SU-DHL-6 (cell line): ENCODE measurements at regions not wholly inside any gene's neighbourhood (a gene's known extent, or its start where the extent isn't known, plus 50 kb on each side); places are given as distances from the start of the nearest gene placed in this dataset.

Experiments used
- H2AFZ ChIP-seq: fragments of 200-600 bp; sonication (generic); 2 replicates; pipeline ENCODE4 v1.6.1; 2014; ENCODE audit warnings: low read depth, mild to moderate bottlenecking, moderate library complexity, mixed read lengths, antibody characterized with exemption, low read length; ENCODE audit not compliant: severe bottlenecking
- H3F3A ChIP-seq: fragments of 200-600 bp; shearing (Covaris generic); 2 replicates; pipeline ENCODE4 v1.6.0; 2016; ENCODE audit warnings: antibody characterized with exemption, mild to moderate bottlenecking; ENCODE audit not compliant: insufficient read depth
- H3K27ac ChIP-seq: fragments of 200-600 bp; sonication (generic); 2 replicates; pipeline ENCODE4 v1.5.1; 2016; ENCODE audit warnings: low read depth, mild to moderate bottlenecking, low read length, moderate library complexity, mixed read lengths
- H3K27me3 ChIP-seq: fragments of 200-600 bp; sonication (generic), shearing (Covaris generic); 2 replicates; pipeline ENCODE4 v1.6.0; 2014; ENCODE audit warnings: mild to moderate bottlenecking, low read length
- H3K36me3 ChIP-seq: fragments of 200-600 bp; sonication (generic); 2 replicates; pipeline ENCODE4 v1.6.1; 2014; ENCODE audit warnings: mild to moderate bottlenecking, low read length, mixed read lengths
- H3K4me2 ChIP-seq: fragments of 300-600, 200-600 bp; shearing (Covaris generic), sonication (generic); 2 replicates; pipeline ENCODE4 v1.6.0; 2014; ENCODE audit warnings: low read length, low read depth, mild to moderate bottlenecking; ENCODE audit not compliant: poor library complexity, severe bottlenecking
- H3K4me3 ChIP-seq: fragments of 200-600 bp; sonication (generic); 2 replicates; pipeline ENCODE4 v1.5.1; 2014; ENCODE audit warnings: antibody characterized with exemption, low read length, mild to moderate bottlenecking, mixed read lengths; ENCODE audit not compliant: insufficient read depth, poor library complexity, severe bottlenecking
- H3K79me2 ChIP-seq: fragments of 200-600 bp; sonication (generic); 2 replicates; pipeline ENCODE4 v1.6.1; 2014; ENCODE audit warnings: mild to moderate bottlenecking, low read length, moderate library complexity; ENCODE audit not compliant: insufficient read depth
- H3K9ac ChIP-seq: fragments of 200-600 bp; sonication (generic); 2 replicates; pipeline ENCODE4 v1.7.0; 2014; ENCODE audit warnings: mild to moderate bottlenecking, low read length
- H3K9me2 ChIP-seq: fragments of 200-600 bp; sonication (generic); replicated peaks from 2 replicates; pipeline ENCODE4 v1.6.1; 2014; ENCODE audit warnings: low read length; ENCODE audit not compliant: insufficient read depth
- H3K9me3 ChIP-seq: fragments of 200-600 bp; sonication (generic); 2 replicates; pipeline ENCODE4 v1.6.1; 2014; ENCODE audit warnings: low read length, mixed read lengths; ENCODE audit not compliant: insufficient read depth
- H4K20me1 ChIP-seq: fragments of 200-600 bp; sonication (generic); 2 replicates; pipeline ENCODE4 v1.6.1; 2014; ENCODE audit warnings: low read depth, mild to moderate bottlenecking, antibody characterized with exemption, low read length, moderate library complexity, mixed read lengths
- CTCF ChIP-seq: fragments of 200-600 bp; sonication (generic); IDR thresholded peaks from one replicate; pipeline ENCODE4 v1.5.1; 2017; ENCODE audit warnings: antibody characterized with exemption, mild to moderate bottlenecking, low read length, moderate library complexity; ENCODE audit not compliant: insufficient read depth, poor library complexity, severe bottlenecking
- EZH2phosphoT487 ChIP-seq: fragments of 200-600 bp; sonication (generic), shearing (Covaris generic); conservative IDR thresholded peaks from 2 replicates; pipeline ENCODE4 v1.6.1; 2018; ENCODE audit warnings: mild to moderate bottlenecking, antibody characterized with exemption, low read length, moderate library complexity, mixed read lengths

GRCh38 chr5:152264645-152265254 is 140.3 kb downstream of the NMUR2 start:
- Histone ChIP-seq H2AFZ (no peak overlapping the region), H3F3A (no peaks in the 10 kb centered on the region), H3K9me3 (no peaks in the 10 kb centered on the region), H3K9me2 (no peaks in the 10 kb centered on the region), H3K27me3 (0 out of 2 replicates have a peak, but pooled peaks cover 6% of the 10 kb centered on the region), H3K79me2 (no peaks in the 10 kb centered on the region), H4K20me1 (no peaks in the 10 kb centered on the region), H3K9ac (no peak overlapping the region), H3K36me3 (no peaks in the 10 kb centered on the region), H3K4me2 (no peak overlapping the region), H3K4me3 (no peak overlapping the region), H3K27ac (no peak overlapping the region)
- TF ChIP-seq CTCF (no peak), EZH2phosphoT487 (no peak)

- Histone ChIP-seq H3K4me2 (no peak overlapping the region), H3K36me3 (no peaks in the 10 kb centered on the region), H3K9ac (no peak overlapping the region), H4K20me1 (no peaks in the 10 kb centered on the region), H3K4me3 (no peak overlapping the region), H3K27me3 (0 out of 2 replicates have a peak, but pooled peaks cover 6% of the 10 kb centered on the region), H3K27ac (no peak overlapping the region), H3K9me3 (no peaks in the 10 kb centered on the region), H2AFZ (no peak overlapping the region), H3K79me2 (no peaks in the 10 kb centered on the region), H3F3A (no peaks in the 10 kb centered on the region), H3K9me2 (no peaks in the 10 kb centered on the region)
- no peak for TF ChIP-seq CTCF
- TF ChIP-seq EZH2phosphoT487, result no peak
Observed at GRCh38 chr5:152262667-152263066, 142.4 kb downstream of the NMUR2 start.

- no peak overlapping the region for H2AFZ ChIP-seq
- no peaks in the 10 kb centered on the region for H4K20me1 ChIP-seq
- no peak overlapping the region for H3K4me3 ChIP-seq
- H3K27me3 ChIP-seq, result 0 out of 2 replicates have a peak, but pooled peaks cover 6% of the 10 kb centered on the region
- H3K9me2 ChIP-seq, result no peaks in the 10 kb centered on the region
- H3K9me3 ChIP-seq, result no peaks in the 10 kb centered on the region
- no peaks in the 10 kb centered on the region for H3K79me2 ChIP-seq
- H3K36me3 ChIP-seq, result no peaks in the 10 kb centered on the region
- no peak overlapping the region for H3K4me2 ChIP-seq
- H3K9ac ChIP-seq, result no peak overlapping the region
- H3F3A ChIP-seq, result no peaks in the 10 kb centered on the region
- TF ChIP-seq EZH2phosphoT487 (no peak), CTCF (no peak)
- no peak overlapping the region for H3K27ac ChIP-seq
Observed at GRCh38 chr5:152260940-152261339, 144.1 kb downstream of the NMUR2 start.
